ENCODE measurements at regions not wholly inside any gene's neighbourhood (a gene's known extent, or its start where the extent isn't known, plus 50 kb on each side); places are given as distances from the start of the nearest gene placed in this dataset.
"Not testable (repeated sequence)": the region's sequence is repeated elsewhere in the genome, so short reads cannot be mapped to it uniquely, and the experiment has no call there.

- DNase-seq = no peak
Observed at GRCh38 chr4:108453366-108453765, 167.0 kb upstream of the RPL34 start.

GRCh38 chr4:108450236-108450898, 170.0 kb upstream of the RPL34 start:
- DNase-seq = no peak

GRCh38 chr4:108449129-108449528, 171.2 kb upstream of the RPL34 start:
- DNase-seq = no peak

GRCh38 chr4:108446556-108446955, 173.8 kb upstream of the RPL34 start:
- DNase-seq = no peak

- no peak for DNase-seq
Observed at GRCh38 chr4:108445716-108446115, 174.7 kb upstream of the RPL34 start.

GRCh38 chr4:108443585-108443984, 176.8 kb upstream of the RPL34 start:
- DNase-seq = no peak

GRCh38 chr4:108433832-108434231, 186.5 kb upstream of the RPL34 start:
- no peak for DNase-seq

GRCh38 chr4:108433394-108433793, 187.0 kb upstream of the RPL34 start:
- DNase-seq = not testable (repeated sequence)

GRCh38 chr4:108432418-108432817, 188.0 kb upstream of the RPL34 start:
- DNase-seq = no peak

- DNase-seq = no peak
Observed at GRCh38 chr4:108431986-108432385, 188.4 kb upstream of the RPL34 start.

- DNase-seq = no peak
Observed at GRCh38 chr4:108430921-108431320, 189.5 kb upstream of the RPL34 start.

GRCh38 chr4:108429662-108430061, 190.7 kb upstream of the RPL34 start:
- no peak for DNase-seq

GRCh38 chr4:108428923-108429322, 191.5 kb upstream of the RPL34 start:
- DNase-seq = no peak

GRCh38 chr4:108427946-108428485, 192.4 kb upstream of the RPL34 start:
- no peak for DNase-seq

GRCh38 chr4:108426493-108426892, 193.9 kb upstream of the RPL34 start:
- DNase-seq = no peak

GRCh38 chr4:108425988-108426387, 194.4 kb upstream of the RPL34 start:
- no peak for DNase-seq

- DNase-seq = no peak
Observed at GRCh38 chr4:108417923-108418322, 202.5 kb upstream of the RPL34 start.

GRCh38 chr4:108416831-108417230, 203.5 kb upstream of the RPL34 start:
- no peak for DNase-seq

- DNase-seq = no peak
Observed at GRCh38 chr4:108415389-108415788, 205.0 kb upstream of the RPL34 start.

- no peak for DNase-seq
Observed at GRCh38 chr4:108411836-108412235, 208.5 kb upstream of the RPL34 start.

GRCh38 chr4:108409691-108410090, 210.7 kb upstream of the RPL34 start:
- not testable (repeated sequence) for DNase-seq

- no peak for DNase-seq
Observed at GRCh38 chr4:108405586-108405985, 214.8 kb upstream of the RPL34 start.

GRCh38 chr4:108400309-108400708, 220.1 kb upstream of the RPL34 start:
- DNase-seq = no peak

- no peak for DNase-seq
Observed at GRCh38 chr4:108399610-108400265, 220.6 kb upstream of the RPL34 start.
